GM12878 (cell line): ENCODE measurements at regions not wholly inside any gene's neighbourhood (a gene's known extent, or its start where the extent isn't known, plus 50 kb on each side); places are given as distances from the start of the nearest gene placed in this dataset.

Source experiments
- CEBPB ChIP-seq, 2 experiments: fragments of 150-350 bp in 1 of 2; IDR thresholded peaks; 2 replicates each; pipeline ENCODE4 v1.6.1; 2012 to 2014; ENCODE audit warnings: low read depth in 2 of 2, low read length in 2 of 2, borderline replicate concordance in 1 of 2, inconsistent platforms in 1 of 2
- CTCF ChIP-seq, 3 experiments: IDR thresholded peaks in 2 of 3; conservative IDR thresholded peaks in 1 of 3; 2 replicates each; pipeline ENCODE4 v1.5.1; 2011; ENCODE audit warnings: low read depth in 3 of 3, low read length in 3 of 3, mild to moderate bottlenecking in 3 of 3, control low read depth in 2 of 3, moderate library complexity in 2 of 3, inconsistent platforms in 1 of 3, mixed read lengths in 1 of 3; ENCODE audit not compliant: control insufficient read depth in 2 of 3, insufficient read depth in 1 of 3; ENCODE audit errors: extremely low read depth in 1 of 3
- FOS ChIP-seq: IDR thresholded peaks from 3 replicates; pipeline ENCODE4 v1.6.1; 2011; ENCODE audit warnings: borderline replicate concordance; ENCODE audit not compliant: insufficient read length; ENCODE audit errors: extremely low read depth
- MXI1 ChIP-seq: fragments of 150-350 bp; IDR thresholded peaks from 2 replicates; pipeline ENCODE4 v1.6.1; 2011; ENCODE audit warnings: low read depth, mild to moderate bottlenecking, inconsistent platforms, low read length, improper control_type of control experiment
- NFYB ChIP-seq: IDR thresholded peaks from 2 replicates; pipeline ENCODE4 v1.6.1; 2011; ENCODE audit warnings: low read depth, mild to moderate bottlenecking, low read length, improper control_type of control experiment, moderate library complexity; ENCODE audit not compliant: insufficient read depth
- POLR2AphosphoS5 ChIP-seq: IDR thresholded peaks from 2 replicates; pipeline ENCODE4 v1.6.1; 2011; ENCODE audit warnings: mild to moderate bottlenecking, low read length, inconsistent platforms
- SMC3 ChIP-seq: IDR thresholded peaks from 2 replicates; pipeline ENCODE4 v1.6.1; 2011; ENCODE audit warnings: low read length, improper control_type of control experiment, borderline replicate concordance
- SP1 ChIP-seq: IDR thresholded peaks from one replicate; pipeline ENCODE4 v1.6.1; 2011; ENCODE audit warnings: low read depth, low read length
- TAF1 ChIP-seq: IDR thresholded peaks from 2 replicates; pipeline ENCODE4 v1.6.1; 2011; ENCODE audit warnings: mild to moderate bottlenecking, low read depth, low read length, borderline replicate concordance
- USF2 ChIP-seq: IDR thresholded peaks from 2 replicates; pipeline ENCODE4 v1.6.1; 2011; ENCODE audit warnings: low read depth, low read length, improper control_type of control experiment, borderline replicate concordance
- ZNF217 ChIP-seq: fragments of 450-650 bp; IDR thresholded peaks from 2 replicates; pipeline ENCODE4 v1.6.1; 2017; ENCODE audit warnings: antibody characterized with exemption, mild to moderate bottlenecking

- no peak for TF ChIP-seq POLR2AphosphoS5
- no peak for TF ChIP-seq CEBPB (IDR thresholded peaks at IDR 0.05; ENCODE audit: borderline replicate concordance in 1 of 2, low read depth in 2 of 2, low read length in 2 of 2)
- no peak for TF ChIP-seq MXI1
- TF ChIP-seq SP1: no peak
- no peak for TF ChIP-seq SMC3
- no peak for TF ChIP-seq ZNF217
- no peak for TF ChIP-seq CTCF (IDR thresholded peaks at IDR 0.05 in 2 of 3, conservative IDR thresholded peaks at IDR 0.05 in 1 of 3; ENCODE audit: control insufficient read depth in 2 of 3, extremely low read depth in 1 of 3, insufficient read depth in 1 of 3, low read depth in 3 of 3, low read length in 3 of 3)
- TF ChIP-seq NFYB: no peak
- no peak for TF ChIP-seq FOS
- no peak for TF ChIP-seq USF2
- TF ChIP-seq TAF1: no peak
These were observed 57.1 kb upstream of the LIN7C start for GRCh38 chr11:27563641-27564040.
